LNCAP (cell line): ENCODE measurements at regions not wholly inside any gene's neighbourhood (a gene's known extent, or its start where the extent isn't known, plus 50 kb on each side); places are given as distances from the start of the nearest gene placed in this dataset.

Source experiments
- CTCF ChIP-seq: fragments of 450-650 bp; IDR thresholded peaks from 2 replicates; pipeline ENCODE4 v1.5.1; 2017; ENCODE audit warnings: mild to moderate bottlenecking

- TF ChIP-seq CTCF: no peak
These were observed 68.2 kb upstream of the EED start for GRCh38 chr11:86176165-86176884.

- no peak for TF ChIP-seq CTCF
These were observed 68.9 kb upstream of the EED start for GRCh38 chr11:86175626-86176025.

GRCh38 chr11:86175191-86175590 lies 69.4 kb upstream of the EED start:
- TF ChIP-seq CTCF: no peak

- TF ChIP-seq CTCF: no peak
These were observed 70.2 kb upstream of the EED start for GRCh38 chr11:86174101-86175046.

- TF ChIP-seq CTCF: no peak
These were observed 71.7 kb upstream of the EED start for GRCh38 chr11:86172894-86173293.

- no peak for TF ChIP-seq CTCF
These were observed 72.9 kb upstream of the EED start for GRCh38 chr11:86171627-86172026.

- TF ChIP-seq CTCF: no peak
These were observed 76.9 kb upstream of the EED start for GRCh38 chr11:86167499-86168164.
